ENCODE measurements at regions not wholly inside any gene's neighbourhood (a gene's known extent, or its start where the extent isn't known, plus 50 kb on each side); places are given as distances from the start of the nearest gene placed in this dataset.
A peak's percentile ranks its signal among the peaks of the same experiment; 100 is the strongest.
"Not testable (repeated sequence)": the region's sequence is repeated elsewhere in the genome, so short reads cannot be mapped to it uniquely, and the experiment has no call there.

DNA sequence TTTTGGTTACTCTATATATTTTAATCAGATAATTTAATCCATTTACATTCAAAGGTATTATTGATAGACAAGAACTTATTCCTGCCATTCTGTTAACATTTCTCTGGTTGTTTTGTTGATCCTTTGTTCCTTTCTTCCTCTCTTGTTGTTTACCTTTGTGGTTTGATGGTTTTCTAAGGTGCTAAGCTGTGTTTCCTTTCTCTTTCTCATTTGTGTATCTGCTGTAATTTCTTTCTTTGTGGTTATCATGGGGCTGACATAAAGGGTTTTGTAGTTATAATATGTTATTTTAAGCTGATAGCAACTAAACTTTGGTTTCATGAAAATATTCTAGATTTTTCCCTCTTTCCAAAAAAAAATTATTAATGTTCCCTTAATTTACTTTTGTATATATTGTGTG, 179.2 kb downstream of the NDUFA10 start:
- peak; percentile 44 for DNase-seq (ENCODE audit: low read depth, low spot score)
- no peak overlapping the region for H3K4me3 ChIP-seq (ENCODE audit: low read length)

DNA sequence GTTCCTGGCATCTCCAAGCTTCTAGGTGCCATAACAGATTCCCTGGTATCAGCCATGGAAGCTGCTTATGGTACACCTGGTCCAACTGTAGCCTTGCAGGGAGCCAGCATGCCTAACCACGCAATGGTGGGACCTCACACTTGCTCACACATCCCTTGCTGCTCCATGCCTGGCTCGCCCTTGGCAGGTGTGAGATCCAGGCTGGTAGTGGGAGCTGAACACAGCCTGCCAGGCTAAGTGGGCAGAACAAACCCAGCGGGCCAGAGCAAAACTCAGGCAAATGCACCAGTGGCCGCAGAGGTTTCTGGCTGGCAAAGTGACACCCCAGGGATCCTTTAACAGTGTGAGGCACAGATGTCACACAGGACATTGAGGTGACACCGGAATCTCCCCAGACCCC, 185.8 kb downstream of the NDUFA10 start:
- DNase-seq (ENCODE audit: low read depth, low spot score), result no peak
- no peak overlapping the region for H3K4me3 ChIP-seq (ENCODE audit: low read length)

DNA sequence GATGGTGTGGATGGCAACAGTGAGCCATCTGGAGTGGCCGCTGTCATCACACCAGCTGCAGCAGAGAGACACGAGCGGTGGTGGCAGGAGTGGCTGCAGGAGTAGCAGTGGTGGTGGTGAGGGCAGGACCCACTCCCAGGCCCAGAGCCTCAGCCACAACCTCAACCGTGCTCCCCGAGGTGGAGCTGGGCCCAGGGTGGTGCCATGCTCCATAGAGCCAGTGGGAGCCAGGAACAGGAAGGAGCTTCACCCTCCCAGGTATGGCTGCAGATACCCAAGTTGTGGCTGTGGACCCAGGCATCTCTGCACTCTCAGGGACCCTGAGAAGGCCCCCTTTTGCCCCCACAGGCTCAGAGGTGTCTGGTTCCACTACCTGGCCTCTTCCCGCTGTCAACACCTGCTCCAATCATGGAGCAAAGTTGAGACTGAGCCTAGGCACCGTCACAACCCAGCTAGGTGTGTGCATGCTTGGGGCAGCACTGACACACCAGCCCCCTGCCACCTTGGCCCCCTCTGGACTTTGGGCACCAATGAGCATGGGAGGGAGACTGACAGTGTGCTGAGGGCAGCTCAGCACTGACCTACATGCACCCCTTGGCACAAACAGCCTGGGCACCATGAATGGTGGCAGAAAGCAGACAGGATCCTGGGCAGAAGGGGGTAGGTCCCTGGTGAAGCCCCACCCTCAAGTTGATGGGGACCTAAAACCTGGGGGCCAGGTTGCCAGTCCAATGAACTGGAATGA, 188.9 kb downstream of the NDUFA10 start:
- no peak overlapping the region for H3K4me3 ChIP-seq (ENCODE audit: low read length)
- DNase-seq (ENCODE audit: low read depth, low spot score), result no peak

DNA sequence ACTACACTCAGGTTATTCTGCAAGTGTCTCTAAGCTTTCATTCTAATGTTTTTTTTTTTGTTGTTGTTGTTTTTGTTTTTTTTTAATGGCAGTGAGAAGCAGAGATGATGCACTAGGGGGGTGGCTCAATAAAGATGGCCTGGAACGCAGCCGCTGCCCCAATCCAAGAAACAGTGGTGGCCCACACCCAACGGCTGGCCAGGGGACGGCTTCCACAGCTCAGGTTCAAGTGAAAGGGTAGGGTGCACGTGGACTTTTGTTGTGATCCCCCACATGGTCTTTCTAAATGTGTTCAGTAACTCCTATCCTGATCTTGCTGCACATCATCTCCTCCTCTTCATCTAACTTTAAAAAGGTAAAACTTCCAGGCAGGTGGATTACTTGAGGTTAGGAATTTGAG, 190.1 kb downstream of the NDUFA10 start:
- no peak for DNase-seq (ENCODE audit: low read depth, low spot score)
- no peak overlapping the region for H3K4me3 ChIP-seq (ENCODE audit: low read length)

DNA sequence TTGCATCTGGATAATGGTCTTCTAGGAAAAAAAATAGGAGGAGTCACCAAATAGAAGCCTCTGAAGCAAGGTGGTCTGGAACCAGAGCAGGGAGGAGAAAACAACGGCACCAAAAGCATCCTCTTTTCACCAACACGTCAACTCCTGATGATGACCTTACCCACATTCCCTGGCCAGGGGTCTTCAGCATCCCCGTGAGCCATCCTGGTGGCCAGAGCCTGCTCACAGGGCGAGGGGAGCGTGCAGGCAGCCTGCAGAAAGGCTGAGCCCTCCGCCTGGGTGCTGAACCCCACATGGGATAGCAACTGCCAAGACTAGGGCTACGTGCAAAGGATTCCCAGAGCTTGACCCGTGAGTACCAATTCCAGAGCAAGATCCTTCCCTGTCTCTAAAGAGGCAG, 191.0 kb downstream of the NDUFA10 start:
- no peak overlapping the region for H3K4me3 ChIP-seq (ENCODE audit: low read length)
- DNase-seq (ENCODE audit: low read depth, low spot score), result no peak

DNA sequence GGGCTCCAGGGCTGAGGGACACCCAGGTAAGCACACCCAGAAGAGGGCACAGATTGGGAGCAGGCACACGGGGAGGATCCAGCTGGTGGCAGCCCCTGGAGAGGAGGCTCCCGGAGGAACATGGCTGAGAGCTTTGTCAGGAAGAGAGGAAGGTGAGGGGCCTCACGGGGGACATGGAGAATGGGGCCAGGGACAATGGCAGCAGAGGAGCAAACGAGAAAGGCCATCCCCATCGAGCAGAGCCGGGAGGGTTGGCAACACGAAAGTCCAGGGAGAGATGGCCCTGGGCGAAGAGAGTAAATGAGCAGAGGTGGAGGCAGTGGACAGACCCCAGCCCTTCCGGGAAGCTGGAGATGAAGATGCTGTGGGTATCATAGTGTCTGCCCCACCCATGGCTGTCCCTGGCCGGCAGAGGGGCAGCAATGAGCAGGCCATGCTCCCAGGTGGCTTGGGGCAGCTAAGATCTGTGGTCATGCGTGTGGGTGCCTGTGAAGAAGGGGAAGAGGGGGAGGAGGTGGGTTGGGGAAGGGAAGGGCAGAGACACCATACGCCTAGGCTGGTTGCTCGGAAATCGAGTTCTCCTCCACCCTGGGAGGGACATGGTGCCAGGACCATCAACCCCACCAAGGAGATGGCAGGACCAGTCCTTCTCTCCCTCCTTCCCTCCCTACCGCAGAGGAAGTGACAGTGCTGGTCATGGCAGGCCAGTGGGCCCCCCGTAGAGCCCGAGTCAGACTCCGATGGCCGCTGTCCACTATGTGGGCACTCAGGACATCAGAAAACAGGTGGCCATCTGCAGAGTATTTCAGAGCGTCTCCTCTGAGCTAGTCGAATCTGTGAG, 191.7 kb downstream of the NDUFA10 start:
- DNase-seq (ENCODE audit: low read depth, low spot score), result no peak
- H3K4me3 ChIP-seq (ENCODE audit: low read length), result no peak overlapping the region

DNA sequence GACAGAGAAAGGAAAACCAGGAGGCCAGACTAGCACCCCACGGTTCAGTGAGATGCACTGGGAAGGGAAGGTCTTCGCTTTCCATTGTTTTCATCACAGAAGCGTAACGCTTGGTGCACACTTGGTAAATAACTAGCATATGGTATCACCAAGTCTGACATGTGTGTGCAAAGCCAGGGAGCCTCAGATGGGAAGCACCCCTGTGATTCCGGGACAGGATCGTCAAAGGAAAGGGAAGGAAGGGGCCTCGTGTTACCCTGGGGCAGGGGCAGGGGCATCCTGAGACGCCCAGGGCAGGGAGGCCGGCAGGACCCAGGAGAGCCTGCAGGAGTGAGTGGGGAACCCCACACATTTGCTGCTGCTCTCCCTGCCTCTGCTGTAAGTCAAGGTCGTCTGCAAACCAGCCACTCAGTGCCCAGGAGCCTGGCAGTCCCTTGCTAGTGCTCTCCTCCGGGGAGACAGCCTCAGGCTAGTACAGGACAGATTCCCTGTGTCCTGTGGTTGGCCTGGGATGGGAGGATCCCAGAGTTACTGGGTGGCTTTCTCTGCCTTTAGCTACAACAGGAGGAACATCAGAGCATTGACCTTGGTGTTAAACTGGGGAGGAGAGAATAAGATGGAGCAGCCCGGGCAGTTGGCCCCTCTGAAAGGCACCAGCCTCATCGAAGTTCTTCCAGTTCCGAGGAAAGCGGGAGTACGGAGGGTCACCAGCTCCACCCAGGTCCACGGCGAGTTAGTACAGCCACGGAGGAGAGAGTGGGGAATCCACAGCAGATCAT, 192.5 kb downstream of the NDUFA10 start:
- H3K4me3 ChIP-seq (ENCODE audit: low read length), result no peak overlapping the region
- no peak for DNase-seq (ENCODE audit: low read depth, low spot score)

DNA sequence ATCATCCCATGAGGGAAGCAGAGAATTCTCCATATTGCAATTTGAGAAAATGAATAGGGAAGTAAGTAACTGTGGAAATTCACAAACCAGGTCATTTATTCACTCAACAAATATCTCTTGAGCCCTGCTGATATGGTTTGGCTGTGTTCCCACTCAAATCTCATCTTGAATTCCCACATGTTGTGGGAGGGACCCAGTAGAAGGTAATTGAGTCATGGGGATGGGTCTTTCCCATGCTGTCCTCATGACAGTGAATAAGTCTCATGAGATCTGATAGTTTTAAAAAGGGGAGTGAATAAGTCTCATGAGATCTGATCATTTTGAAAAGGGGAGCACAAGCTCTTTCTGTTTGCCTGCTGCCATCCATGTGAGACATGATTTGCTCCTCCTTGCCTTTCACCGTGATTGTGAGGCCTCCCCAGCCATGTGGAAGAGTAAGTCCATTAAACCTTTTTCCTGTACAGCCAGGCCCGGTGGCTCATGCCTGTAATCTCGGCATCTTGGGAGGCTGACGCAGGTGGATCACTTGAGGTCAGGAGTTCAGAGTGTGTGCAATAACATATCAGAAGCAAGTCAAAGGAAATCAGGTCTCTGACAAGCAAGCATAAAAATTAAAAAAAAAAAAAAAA, 193.2 kb downstream of the NDUFA10 start:
- H3K4me3 ChIP-seq (ENCODE audit: low read length), result no peak overlapping the region
- no peak for DNase-seq (ENCODE audit: low read depth, low spot score)

DNA sequence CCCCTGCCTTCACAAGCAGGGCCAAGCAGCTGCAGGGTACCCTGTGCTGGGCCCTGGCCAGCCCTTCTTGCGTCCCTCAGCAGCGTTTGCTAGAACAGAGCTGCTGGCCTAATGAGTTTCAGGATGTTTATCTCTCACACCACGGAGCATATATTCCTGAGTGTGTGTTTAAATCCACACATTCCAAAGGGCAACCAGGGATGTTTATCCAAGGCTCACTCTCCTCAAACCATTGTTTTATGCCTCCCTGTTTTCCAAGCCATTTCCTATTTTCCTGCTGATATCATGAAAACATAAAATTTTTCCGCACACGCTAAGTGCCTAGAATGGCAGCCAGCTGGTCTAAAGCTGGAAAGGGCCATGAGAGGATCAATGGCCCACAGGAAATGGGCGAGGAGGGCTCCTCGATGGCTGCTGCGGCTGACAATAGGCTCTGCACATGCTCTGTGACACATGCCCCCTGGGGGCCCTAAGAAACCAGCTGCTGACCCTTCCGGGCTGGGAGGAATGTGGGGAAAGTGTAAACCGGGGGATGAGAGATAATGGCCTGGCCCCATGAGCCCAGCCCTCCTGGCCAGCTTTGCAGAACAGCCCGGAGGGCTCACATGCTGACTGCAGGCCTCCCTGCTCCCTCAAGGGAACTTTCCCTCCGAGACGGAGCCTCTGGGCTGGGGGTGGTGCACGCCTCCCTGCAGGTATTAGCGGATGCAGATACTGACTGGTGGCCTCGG, 194.0 kb downstream of the NDUFA10 start:
- H3K4me3 ChIP-seq (ENCODE audit: low read length), result no peak overlapping the region
- no peak for DNase-seq (ENCODE audit: low read depth, low spot score)

DNA sequence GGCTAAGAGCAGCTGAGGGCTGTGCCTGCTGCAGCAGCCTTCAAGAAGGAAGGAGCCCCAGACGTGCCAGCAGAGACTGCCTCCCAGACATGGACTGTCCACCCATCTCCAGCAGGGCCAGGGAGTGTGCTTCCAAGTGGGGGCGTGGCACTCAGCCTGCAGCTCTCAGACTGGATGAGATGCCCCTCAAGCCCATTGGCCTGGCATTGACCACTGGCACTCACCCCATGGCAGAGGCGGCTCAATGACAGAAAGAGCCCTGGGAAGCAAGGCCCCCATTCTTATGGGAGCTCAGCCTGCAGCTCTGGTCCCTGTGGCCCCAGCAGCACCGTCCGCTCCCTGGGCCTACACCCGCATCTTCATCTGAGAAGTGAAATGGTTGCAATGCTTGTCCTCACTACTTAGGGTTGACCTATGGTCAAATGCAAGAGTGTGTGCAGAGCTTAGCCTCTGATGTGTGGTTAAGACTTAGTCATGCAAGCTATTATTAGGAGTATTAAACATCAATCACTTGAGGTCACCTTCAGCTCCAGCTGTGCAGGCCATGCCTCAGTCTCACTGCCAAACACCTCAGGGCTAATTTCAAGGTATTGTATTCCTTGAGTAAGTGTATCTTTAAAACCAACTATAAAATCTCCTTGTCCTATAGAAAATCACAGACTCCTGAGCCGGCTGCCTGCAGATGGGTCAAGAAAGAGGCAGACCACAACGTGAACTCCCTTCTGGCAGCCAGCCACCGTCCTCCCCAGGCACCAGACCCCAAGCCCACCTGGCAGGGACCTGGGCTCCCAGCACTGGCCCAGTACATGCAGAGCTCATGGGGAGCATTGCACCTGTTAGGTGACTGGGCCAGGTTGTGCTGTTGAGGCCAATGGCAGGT, 194.8 kb downstream of the NDUFA10 start:
- no peak for DNase-seq (ENCODE audit: low read depth, low spot score)
- H3K4me3 ChIP-seq (ENCODE audit: low read length), result no peak overlapping the region

DNA sequence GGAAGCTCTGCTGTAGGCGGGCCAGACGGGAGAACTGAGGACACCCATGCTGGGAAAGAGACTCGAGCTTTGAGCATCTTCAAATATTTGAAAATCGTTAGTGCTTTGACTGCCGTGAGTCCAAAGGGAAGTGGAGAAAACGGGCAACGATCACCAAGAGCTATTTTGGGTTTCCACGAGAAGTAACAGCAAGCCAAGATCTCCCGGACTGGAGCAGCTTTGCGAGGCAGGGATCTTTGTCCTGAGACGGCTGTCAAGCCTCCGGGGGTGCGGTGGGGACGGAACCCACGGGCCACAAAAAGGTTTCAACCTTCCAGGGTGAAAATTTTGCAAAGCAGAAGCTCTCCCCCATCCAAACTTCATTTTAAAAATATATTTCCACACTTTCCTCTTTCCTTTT, 195.8 kb downstream of the NDUFA10 start:
- H3K4me3 ChIP-seq (ENCODE audit: low read length), result no peak overlapping the region
- DNase-seq (ENCODE audit: low read depth, low spot score), result no peak

DNA sequence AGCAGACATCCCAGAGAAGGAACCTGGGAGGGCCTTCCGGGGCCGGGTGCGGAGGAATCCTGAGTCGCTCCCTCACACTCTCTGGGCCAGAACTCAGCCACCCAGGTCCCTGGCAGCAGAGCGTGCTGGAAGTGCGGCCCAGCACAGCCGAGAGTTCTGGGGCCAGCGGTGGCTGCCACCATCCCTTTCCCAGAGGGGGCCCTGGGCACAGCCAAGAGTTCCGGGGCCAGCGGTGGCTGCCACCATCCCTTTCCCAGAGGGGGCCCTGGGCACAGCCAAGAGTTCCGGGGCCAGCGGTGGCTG, 196.2 kb downstream of the NDUFA10 start:
- not testable (repeated sequence) for H3K4me3 ChIP-seq (ENCODE audit: low read length); DNase-seq (ENCODE audit: low read depth, low spot score)

DNA sequence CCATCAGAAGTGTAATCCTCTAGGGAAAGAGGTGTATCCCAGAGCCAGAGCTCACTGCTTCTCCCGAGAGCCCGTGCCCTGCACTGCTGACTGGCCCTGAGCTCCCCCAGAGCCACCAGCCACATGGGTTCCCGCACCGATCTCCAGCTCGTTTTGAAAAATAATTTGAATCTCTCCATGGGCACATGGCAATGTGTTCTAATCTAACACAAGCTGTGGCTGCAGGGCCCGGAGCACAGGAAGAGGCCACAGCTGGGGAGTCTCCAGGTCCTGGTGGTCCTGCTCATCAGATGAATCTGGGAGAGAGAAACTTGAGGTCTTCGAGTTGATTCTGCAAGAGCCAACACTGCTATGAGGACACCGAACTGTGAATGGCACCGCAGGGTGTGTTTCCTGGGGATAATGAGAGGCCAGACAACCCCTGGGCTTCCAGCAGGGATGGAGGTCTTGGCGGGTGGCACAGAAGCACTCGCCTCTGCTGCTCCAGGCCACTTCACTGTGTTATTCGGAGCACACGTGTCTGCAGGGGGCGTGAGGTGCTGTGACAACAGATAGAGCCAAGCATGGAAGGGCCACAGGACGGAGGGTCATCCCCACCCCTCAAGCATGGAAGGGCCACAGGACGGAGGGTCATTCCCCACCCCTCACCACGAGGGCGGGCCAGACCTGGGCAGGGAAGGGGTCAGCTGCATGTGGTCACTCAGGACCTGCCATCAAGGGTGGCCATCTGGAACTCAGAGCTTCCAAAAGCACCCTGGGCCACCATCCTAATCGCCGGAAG, 196.8 kb downstream of the NDUFA10 start:
- H3K4me3 ChIP-seq (ENCODE audit: low read length), result no peak overlapping the region
- DNase-seq (ENCODE audit: low read depth, low spot score), result no peak

DNA sequence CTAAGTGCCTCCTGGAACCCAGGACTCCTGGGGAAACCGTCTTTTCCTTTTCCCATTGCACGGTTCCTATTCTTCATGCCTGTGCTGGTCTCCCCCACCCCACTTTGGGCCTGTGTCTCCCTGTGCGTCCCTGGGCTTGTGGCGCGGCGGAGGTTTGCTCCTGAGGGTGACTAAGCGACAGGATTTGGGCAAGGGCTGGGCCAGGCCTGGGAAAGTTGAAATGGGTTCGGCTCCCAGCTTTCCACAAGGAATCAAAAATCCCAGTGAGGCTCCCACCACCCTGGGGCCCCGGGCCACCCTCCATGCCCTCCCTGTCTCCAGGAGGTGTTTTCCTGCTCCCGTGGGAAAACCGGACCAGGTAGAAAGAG, 197.6 kb downstream of the NDUFA10 start:
- DNase-seq (ENCODE audit: low read depth, low spot score), result no peak
- no peak overlapping the region for H3K4me3 ChIP-seq (ENCODE audit: low read length)

DNA sequence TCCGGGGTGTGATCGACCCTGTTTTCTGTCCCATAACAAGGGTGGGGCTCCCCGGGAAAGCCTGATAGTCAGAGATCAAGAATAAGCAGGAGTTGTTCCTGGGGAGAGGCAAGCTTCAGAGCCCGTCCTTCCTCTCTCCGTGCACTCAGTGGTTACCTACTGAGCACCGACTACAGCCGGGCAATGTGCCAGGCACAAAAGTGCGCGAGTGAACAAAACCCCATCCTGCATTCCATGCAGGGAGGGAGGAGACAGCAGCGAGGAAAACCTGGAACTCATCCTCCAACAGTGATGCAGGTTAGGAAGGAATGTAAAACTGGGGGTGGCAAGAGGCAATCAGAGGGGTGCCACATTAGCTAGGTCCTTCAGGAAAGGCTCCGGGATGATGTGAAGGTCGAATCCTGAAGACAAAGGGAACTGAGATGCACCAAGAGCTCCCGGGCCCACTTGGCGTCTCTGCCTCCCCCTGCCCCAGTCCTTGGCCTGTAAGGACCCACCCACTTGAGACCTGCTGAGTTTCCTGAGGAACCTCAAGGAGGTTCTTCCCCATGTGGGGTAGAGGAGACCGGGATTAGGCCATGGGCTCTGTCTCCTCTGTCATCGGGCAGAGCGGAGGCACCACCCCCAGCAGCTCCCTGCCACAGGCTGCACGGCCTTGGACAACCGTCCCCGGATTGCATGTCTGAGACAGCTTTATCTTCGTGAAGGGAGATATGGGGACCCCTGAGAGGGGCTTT, 198.2 kb downstream of the NDUFA10 start:
- H3K4me3 ChIP-seq (ENCODE audit: low read length), result no peak overlapping the region
- no peak for DNase-seq (ENCODE audit: low read depth, low spot score)

DNA sequence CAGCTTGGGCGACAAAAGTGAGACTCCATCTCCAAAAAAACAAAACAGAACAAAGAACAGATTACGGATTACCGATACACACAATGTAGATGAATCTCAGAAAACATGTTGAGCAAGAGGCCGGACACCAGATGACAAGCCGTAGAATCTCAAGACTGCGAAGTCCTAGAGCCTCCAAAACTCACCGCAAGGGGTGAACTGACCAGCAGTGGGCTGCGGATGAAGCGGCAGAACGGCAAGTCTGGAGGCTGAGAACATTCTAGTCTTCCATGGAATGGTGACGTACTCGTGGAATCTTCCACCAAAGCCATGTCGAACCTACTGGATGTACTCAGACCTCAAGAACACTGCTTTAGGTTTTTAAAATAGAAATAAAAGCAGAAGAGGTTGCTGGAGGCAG, 198.8 kb downstream of the NDUFA10 start:
- H3K4me3 ChIP-seq (ENCODE audit: low read length), result no peak overlapping the region
- no peak for DNase-seq (ENCODE audit: low read depth, low spot score)

DNA sequence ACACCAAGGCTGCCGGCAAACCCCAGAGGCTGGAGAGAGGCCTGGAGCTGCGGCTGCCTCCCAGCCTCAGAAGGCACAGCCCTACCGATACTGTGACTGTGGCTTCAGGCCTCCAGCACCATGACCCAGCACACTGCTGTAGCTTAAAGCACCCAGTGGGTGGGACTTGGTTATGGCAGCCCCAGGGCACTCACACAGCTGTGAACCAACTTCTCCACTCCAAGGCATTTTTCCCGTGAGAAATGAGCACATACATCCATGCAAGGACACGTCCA, 199.5 kb downstream of the NDUFA10 start:
- H3K4me3 ChIP-seq (ENCODE audit: low read length), result no peak overlapping the region
- no peak for DNase-seq (ENCODE audit: low read depth, low spot score)

Measured in Jurkat, Clone E6-1 (cell line).